HEK293 (cell line): ENCODE measurements at regions not wholly inside any gene's neighbourhood (a gene's known extent, or its start where the extent isn't known, plus 50 kb on each side); places are given as distances from the start of the nearest gene placed in this dataset.

Experiments used
- CTCF ChIA-PET: fragments of 350-600 bp; formaldehyde crosslinking; extraction: SDS; loops from one replicate; lab custom pipeline; 2021; ENCODE audit warnings: antibody characterized with exemption; lab: Yijun Ruan, JAX
- POLR2A ChIA-PET: fragments of 300-600 bp; formaldehyde crosslinking; extraction: SDS; loops from one replicate; lab custom pipeline; 2020; ENCODE audit warnings: antibody characterized with exemption, inconsistent platforms; lab: Yijun Ruan, JAX
- H3K27ac ChIP-seq: fragments of 200-500 bp; sonication (Bioruptor generic); 2 replicates; pipeline ENCODE4 v1.5.1; 2014; ENCODE audit warnings: low read depth, low read length, control low read depth, inconsistent platforms; ENCODE audit errors: extremely low read depth
- H3K36me3 ChIP-seq, 2 experiments: fragments of 200-500 bp in 1 of 2; sonication (Bioruptor generic) in 1 of 2; 1 replicate in 1 of 2; 2 replicates in 1 of 2; pipeline ENCODE4 v1.5.1; 2014 to 2017; ENCODE audit warnings: inconsistent platforms in 2 of 2, low read length in 2 of 2; ENCODE audit not compliant: control insufficient read depth in 2 of 2, insufficient read depth in 1 of 2
- H3K4me1 ChIP-seq: fragments of 200-500 bp; sonication (Bioruptor generic); 2 replicates; pipeline ENCODE4 v1.5.1; 2014; ENCODE audit warnings: mild to moderate bottlenecking, low read length, inconsistent platforms; ENCODE audit not compliant: control insufficient read depth, insufficient read depth
- H3K4me3 ChIP-seq: 2 replicates; pipeline ENCODE4 v1.5.1; 2011; ENCODE audit warnings: low read depth, mild to moderate bottlenecking, control low read depth, low read length, moderate library complexity
- H3K9me3 ChIP-seq: fragments of 200-500 bp; sonication (Bioruptor generic); 2 replicates; pipeline ENCODE4 v1.5.1; 2014; ENCODE audit warnings: low read depth, low read length, inconsistent platforms; ENCODE audit not compliant: control insufficient read depth, insufficient read depth
- EGR2 ChIP-seq: fragments of 450-650 bp; formaldehyde crosslinking; IDR thresholded peaks from 2 replicates; pipeline ENCODE4 v1.5.1; 2016; ENCODE audit warnings: low read depth, missing biosample characterization, missing genetic modification characterization
- GLIS2 ChIP-seq: fragments of 450-650 bp; formaldehyde crosslinking; IDR thresholded peaks from 2 replicates; pipeline ENCODE4 v1.5.1; 2016; ENCODE audit warnings: missing biosample characterization, missing genetic modification characterization
- KLF7 ChIP-seq: fragments of 450-650 bp; formaldehyde crosslinking; IDR thresholded peaks from 2 replicates; pipeline ENCODE4 v1.5.1; 2016; ENCODE audit warnings: missing biosample characterization, missing genetic modification characterization, borderline replicate concordance
- RBAK ChIP-seq: fragments of 450-650 bp; formaldehyde crosslinking; IDR thresholded peaks from 2 replicates; pipeline ENCODE4 v1.5.1; 2016; ENCODE audit warnings: missing biosample characterization, missing genetic modification characterization
- TRIM28 ChIP-seq: IDR thresholded peaks from 2 replicates; pipeline ENCODE4 v1.6.1; 2011; ENCODE audit warnings: low read length, control low read depth, borderline replicate concordance
- ZNF121 ChIP-seq: fragments of 450-650 bp; formaldehyde crosslinking; IDR thresholded peaks from 2 replicates; pipeline ENCODE4 v1.5.1; 2016; ENCODE audit warnings: missing biosample characterization, missing genetic modification characterization
- ZNF132 ChIP-seq: fragments of 450-650 bp; formaldehyde crosslinking; IDR thresholded peaks from 2 replicates; pipeline ENCODE4 v1.5.1; 2017; ENCODE audit warnings: missing biosample characterization, missing genetic modification characterization, borderline replicate concordance
- ZNF133 ChIP-seq: fragments of 450-650 bp; formaldehyde crosslinking; IDR thresholded peaks from 2 replicates; pipeline ENCODE4 v1.5.1; 2016; ENCODE audit warnings: missing biosample characterization, missing genetic modification characterization
- ZNF148 ChIP-seq: fragments of 450-650 bp; formaldehyde crosslinking; IDR thresholded peaks from 2 replicates; pipeline ENCODE4 v1.5.0; 2017; ENCODE audit warnings: missing biosample characterization, missing genetic modification characterization, borderline replicate concordance
- ZNF274 ChIP-seq, 2 experiments: fragments of 200-500 bp in 1 of 2; fragments of 450-650 bp in 1 of 2; sonication (Bioruptor generic) in 1 of 2; formaldehyde crosslinking in 1 of 2; IDR thresholded peaks; 2 replicates each; pipeline versions ENCODE4 v1.5.1 to v1.6.1; 2014 to 2016; ENCODE audit warnings: borderline replicate concordance in 1 of 2, inconsistent platforms in 1 of 2, low read length in 1 of 2, missing biosample characterization in 1 of 2, missing genetic modification characterization in 1 of 2
- ZNF311 ChIP-seq: fragments of 450-650 bp; formaldehyde crosslinking; IDR thresholded peaks from 2 replicates; pipeline ENCODE4 v1.5.1; 2017; ENCODE audit warnings: missing biosample characterization, missing genetic modification characterization, borderline replicate concordance
- ZNF354C ChIP-seq: fragments of 450-650 bp; formaldehyde crosslinking; IDR thresholded peaks from 2 replicates; pipeline ENCODE4 v1.5.1; 2016; ENCODE audit warnings: missing biosample characterization, missing genetic modification characterization, low read depth, borderline replicate concordance
- ZNF433 ChIP-seq: fragments of 450-650 bp; formaldehyde crosslinking; IDR thresholded peaks from 2 replicates; pipeline ENCODE4 v1.5.1; 2016; ENCODE audit warnings: missing biosample characterization, missing genetic modification characterization, low read depth
- ZNF510 ChIP-seq: fragments of 450-650 bp; formaldehyde crosslinking; IDR thresholded peaks from 2 replicates; pipeline ENCODE4 v1.5.1; 2018; ENCODE audit warnings: mild to moderate bottlenecking, missing genetic modification characterization, missing biosample characterization; ENCODE audit not compliant: insufficient replicate concordance
- ZNF521 ChIP-seq: fragments of 450-650 bp; formaldehyde crosslinking; IDR thresholded peaks from 2 replicates; pipeline ENCODE4 v1.5.1; 2017; ENCODE audit warnings: missing biosample characterization, mild to moderate bottlenecking, missing genetic modification characterization
- ZNF580 ChIP-seq: fragments of 450-650 bp; formaldehyde crosslinking; IDR thresholded peaks from 2 replicates; pipeline ENCODE4 v1.5.1; 2016; ENCODE audit warnings: missing biosample characterization, missing genetic modification characterization
- ZNF596 ChIP-seq: fragments of 450-650 bp; IDR thresholded peaks from 2 replicates; pipeline ENCODE4 v1.5.0; 2018; ENCODE audit warnings: missing biosample characterization, mild to moderate bottlenecking, missing genetic modification characterization, moderate library complexity
- ZNF623 ChIP-seq: fragments of 450-650 bp; formaldehyde crosslinking; IDR thresholded peaks from 2 replicates; pipeline ENCODE4 v1.5.1; 2016; ENCODE audit warnings: missing biosample characterization, missing genetic modification characterization
- ZNF626 ChIP-seq: fragments of 450-650 bp; sonication (Bioruptor Pico); formaldehyde crosslinking; IDR thresholded peaks from 2 replicates; pipeline ENCODE4 v1.5.1; 2018; ENCODE audit warnings: missing biosample characterization, missing genetic modification characterization, inconsistent platforms
- TF ChIP-seq, protein P1 (sequence below): fragments of 450-650 bp; formaldehyde crosslinking; IDR thresholded peaks from 2 replicates; pipeline ENCODE4 v1.5.1; 2016; ENCODE audit warnings: missing biosample characterization, missing genetic modification characterization
- TF ChIP-seq, protein P2 (sequence below): fragments of 450-650 bp; formaldehyde crosslinking; IDR thresholded peaks from 2 replicates; pipeline ENCODE4 v1.5.1; 2016; ENCODE audit warnings: missing biosample characterization, missing genetic modification characterization

DNA sequence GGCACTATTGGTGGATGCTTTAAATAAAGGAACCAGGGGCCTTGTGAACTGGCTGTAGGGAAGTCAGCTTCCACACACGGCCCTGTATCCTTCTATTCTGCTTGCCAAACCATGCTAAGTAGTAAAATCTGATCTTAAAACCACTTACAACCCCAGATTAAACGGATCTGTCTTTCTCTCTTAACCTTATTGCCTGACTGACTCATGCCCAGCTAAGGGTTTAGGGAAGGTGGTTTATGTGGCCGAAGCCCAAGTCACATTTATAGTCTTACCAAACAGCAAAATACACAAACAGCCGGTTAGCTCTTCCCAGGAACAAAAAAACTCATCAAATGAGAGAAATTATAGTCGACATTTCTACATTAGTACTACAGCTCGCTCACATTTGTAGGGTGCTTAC, 988.4 kb upstream of the TENM3 start:
- POLR2A ChIA-PET = no interaction called here
- CTCF ChIA-PET = no interaction called here
- no peak overlapping the region for H3K4me3 ChIP-seq
- no peak for TF ChIP-seq RBAK
- TF ChIP-seq, protein P1, sequence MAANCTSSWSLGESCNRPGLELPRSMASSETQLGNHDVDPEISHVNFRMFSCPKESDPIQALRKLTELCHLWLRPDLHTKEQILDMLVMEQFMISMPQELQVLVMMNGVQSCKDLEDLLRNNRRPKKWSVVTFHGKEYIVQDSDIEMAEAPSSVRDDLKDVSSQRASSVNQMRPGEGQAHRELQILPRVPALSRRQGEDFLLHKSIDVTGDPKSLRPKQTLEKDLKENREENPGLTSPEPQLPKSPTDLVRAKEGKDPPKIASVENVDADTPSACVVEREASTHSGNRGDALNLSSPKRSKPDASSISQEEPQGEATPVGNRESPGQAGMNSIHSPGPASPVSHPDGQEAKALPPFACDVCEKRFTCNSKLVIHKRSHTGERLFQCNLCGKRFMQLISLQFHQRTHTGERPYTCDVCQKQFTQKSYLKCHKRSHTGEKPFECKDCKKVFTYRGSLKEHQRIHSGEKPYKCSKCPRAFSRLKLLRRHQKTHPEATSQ (tag by site-specific recombination) = no peak
- TF ChIP-seq ZNF121 (tag by site-specific recombination) = no peak
- no peak for TF ChIP-seq EGR2 (tag by site-specific recombination)
- TF ChIP-seq, protein P2, sequence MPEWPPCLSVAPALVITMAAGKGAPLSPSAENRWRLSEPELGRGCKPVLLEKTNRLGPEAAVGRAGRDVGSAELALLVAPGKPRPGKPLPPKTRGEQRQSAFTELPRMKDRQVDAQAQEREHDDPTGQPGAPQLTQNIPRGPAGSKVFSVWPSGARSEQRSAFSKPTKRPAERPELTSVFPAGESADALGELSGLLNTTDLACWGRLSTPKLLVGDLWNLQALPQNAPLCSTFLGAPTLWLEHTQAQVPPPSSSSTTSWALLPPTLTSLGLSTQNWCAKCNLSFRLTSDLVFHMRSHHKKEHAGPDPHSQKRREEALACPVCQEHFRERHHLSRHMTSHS (tag by site-specific recombination) = no peak
- H3K9me3 ChIP-seq = no peaks in the 10 kb centered on the region
- H3K4me1 ChIP-seq = peaks cover 11% of the 10 kb centered on the region; the same call in 1 of the 2 replicates
- H3K36me3 ChIP-seq = no peaks in the 10 kb centered on the region
- no peak overlapping the region for H3K27ac ChIP-seq

DNA sequence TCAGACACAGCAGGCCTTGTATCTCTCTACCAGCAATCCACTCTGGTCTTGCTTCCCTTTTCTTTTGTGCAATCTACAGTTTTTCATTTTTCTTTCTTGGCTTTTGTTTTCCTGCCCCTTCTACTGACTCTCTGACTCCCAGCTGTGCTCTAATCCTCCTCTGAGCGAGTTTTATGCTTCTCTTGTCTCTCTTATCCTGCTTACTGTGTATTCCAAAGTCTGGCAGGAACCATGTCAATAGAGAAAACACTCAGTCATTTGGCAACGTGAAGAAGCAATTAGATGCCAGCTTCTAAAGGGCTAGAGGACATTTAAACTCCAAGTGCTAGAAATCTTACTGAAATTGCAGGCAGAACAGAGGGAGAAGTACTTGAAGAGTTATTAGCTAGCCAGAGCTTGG, 984.6 kb upstream of the TENM3 start:
- ChIA-PET POLR2A (no interaction called here), CTCF (no interaction called here)
- Histone ChIP-seq H3K36me3 (no peaks in the 10 kb centered on the region), H3K4me3 (no peak overlapping the region), H3K9me3 (no peaks in the 10 kb centered on the region), H3K27ac (no peak overlapping the region), H3K4me1 (peaks cover 11% of the 10 kb centered on the region; the same call in 1 of the 2 replicates)
- TF ChIP-seq ZNF623 (tag by site-specific recombination) (no peak), ZNF354C (no peak), TRIM28 (no peak), ZNF521 (tag by site-specific recombination) (no peak), ZNF433 (tag by site-specific recombination) (no peak), ZNF311 (tag by site-specific recombination) (no peak), ZNF596 (tag by site-specific recombination) (no peak), GLIS2 (tag by site-specific recombination) (no peak), ZNF510 (tag by site-specific recombination) (no peak), ZNF274 (IDR thresholded peaks at IDR 0.05; ENCODE audit: low read length) (no peak), ZNF274 (tag by site-specific recombination; IDR thresholded peaks at IDR 0.05; ENCODE audit: borderline replicate concordance) (no peak), ZNF148 (tag by site-specific recombination) (no peak), ZNF580 (tag by site-specific recombination) (no peak), KLF7 (tag by site-specific recombination) (no peak), ZNF133 (tag by site-specific recombination) (no peak), ZNF626 (tag by site-specific recombination) (no peak), ZNF132 (tag by site-specific recombination) (no peak)
